BLaER1 (cell line): ENCODE measurements at regions not wholly inside any gene's neighbourhood (a gene's known extent, or its start where the extent isn't known, plus 50 kb on each side); places are given as distances from the start of the nearest gene placed in this dataset.
"Not testable (repeated sequence)": the region's sequence is repeated elsewhere in the genome, so short reads cannot be mapped to it uniquely, and the experiment has no call there.

ENCODE experiments used
- H3K27ac ChIP-seq: shearing (Covaris generic); formaldehyde crosslinking; 2 replicates; pipeline ENCODE4 v1.8.1; 2022
- H3K27me3 ChIP-seq: shearing (Covaris generic); formaldehyde crosslinking; 2 replicates; pipeline ENCODE4 v1.8.1; 2022
- H3K36me3 ChIP-seq: shearing (Covaris generic); formaldehyde crosslinking; 2 replicates; pipeline ENCODE4 v1.8.1; 2022
- H3K4me1 ChIP-seq: shearing (Covaris generic); formaldehyde crosslinking; 2 replicates; pipeline ENCODE4 v1.8.1; 2022
- H3K4me2 ChIP-seq: shearing (Covaris generic); formaldehyde crosslinking; 2 replicates; pipeline ENCODE4 v1.8.1; 2022
- H3K4me3 ChIP-seq: shearing (Covaris generic); formaldehyde crosslinking; 2 replicates; pipeline ENCODE4 v1.8.1; 2022
- H3K9ac ChIP-seq: shearing (Covaris generic); formaldehyde crosslinking; 2 replicates; pipeline ENCODE4 v1.8.1; 2022
- H3K9me3 ChIP-seq: shearing (Covaris generic); formaldehyde crosslinking; 2 replicates; pipeline ENCODE4 v1.8.1; 2022
- H4K20me1 ChIP-seq: shearing (Covaris generic); formaldehyde crosslinking; 2 replicates; pipeline ENCODE4 v1.8.1; 2022
- Cebpa-rat ChIP-seq: shearing (Covaris generic); IDR thresholded peaks from 2 replicates; pipeline ENCODE4 v1.8.1; 2022

DNA sequence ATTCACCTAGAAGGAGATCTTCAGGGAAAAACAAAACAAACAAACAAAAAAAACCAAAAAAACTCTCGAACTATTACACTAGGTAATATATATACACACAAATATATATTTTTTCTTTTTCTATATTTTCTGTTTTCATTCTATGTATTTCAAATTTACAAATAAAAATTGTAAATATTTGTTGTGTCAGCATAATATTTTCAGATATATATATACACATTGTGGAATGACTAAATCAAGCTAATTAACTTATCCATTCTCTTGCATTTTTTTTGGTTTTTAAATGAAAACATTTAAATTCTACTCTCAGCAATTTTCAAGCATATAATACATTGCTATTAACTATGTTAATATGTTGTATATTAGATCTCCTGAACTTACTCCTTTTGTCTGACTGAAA, 762.0 kb upstream of the PCDH10 start:
- TF ChIP-seq Cebpa-rat, result no peak
- no peaks in the 10 kb centered on the region for H3K4me1 ChIP-seq
- H3K9ac ChIP-seq, result no peak overlapping the region

DNA sequence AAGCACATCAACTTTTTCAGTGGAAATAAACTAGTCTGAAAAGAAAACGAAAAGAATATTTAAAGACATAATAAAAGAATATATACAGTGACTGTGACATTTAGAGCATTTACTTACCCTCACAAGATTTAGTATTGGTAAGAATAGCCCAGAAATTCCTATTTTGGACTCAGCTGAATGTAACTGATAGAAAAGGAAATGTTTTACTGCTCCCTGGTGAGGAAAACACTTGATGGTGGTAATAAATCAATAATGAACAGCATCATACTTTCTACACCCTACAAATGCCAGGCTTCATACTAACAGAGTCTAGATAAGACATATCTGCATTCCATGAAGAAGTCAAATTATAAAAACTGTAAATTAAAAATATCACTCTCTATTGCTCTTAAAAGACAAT, 753.5 kb upstream of the PCDH10 start:
- Histone ChIP-seq H3K9me3 (no peaks in the 10 kb centered on the region), H3K27me3 (no peaks in the 10 kb centered on the region), H3K36me3 (no peaks in the 10 kb centered on the region), H3K4me2 (no peak overlapping the region), H3K4me3 (no peak overlapping the region), H3K4me1 (no peaks in the 10 kb centered on the region), H4K20me1 (no peaks in the 10 kb centered on the region), H3K27ac (no peak overlapping the region), H3K9ac (no peak overlapping the region)
- no peak for TF ChIP-seq Cebpa-rat

More for the DNA sequence above, 762.0 kb upstream of the PCDH10 start:
- Histone ChIP-seq H3K4me2 (no peak overlapping the region), H3K27me3 (no peaks in the 10 kb centered on the region), H3K9me3 (no peaks in the 10 kb centered on the region), H3K27ac (no peak overlapping the region), H3K4me3 (no peak overlapping the region), H3K36me3 (no peaks in the 10 kb centered on the region), H4K20me1 (no peaks in the 10 kb centered on the region)

DNA sequence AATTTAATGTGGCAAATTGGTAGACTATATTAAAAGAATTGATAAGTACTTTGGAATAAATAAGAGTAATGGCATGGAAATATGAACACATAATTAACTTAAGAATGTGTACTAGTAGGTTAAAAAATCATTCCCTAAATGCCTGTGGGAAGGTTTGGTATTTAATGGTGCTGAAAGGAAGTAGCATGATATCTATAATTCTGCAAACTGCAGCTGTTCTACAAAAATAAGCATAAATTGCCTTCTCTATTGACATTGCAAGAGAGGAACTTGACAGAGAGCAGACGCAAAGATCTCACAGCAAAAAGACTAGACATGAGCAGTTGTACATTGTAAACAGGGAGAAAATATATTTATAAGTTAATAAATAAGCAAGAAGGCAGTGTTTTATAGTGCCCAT, 752.5 kb upstream of the PCDH10 start:
- H3K9me3 ChIP-seq, result no peaks in the 10 kb centered on the region
- H3K9ac ChIP-seq, result no peak overlapping the region
- no peaks in the 10 kb centered on the region for H3K27me3 ChIP-seq
- H4K20me1 ChIP-seq, result no peaks in the 10 kb centered on the region
- no peak overlapping the region for H3K4me2 ChIP-seq
- no peak overlapping the region for H3K4me3 ChIP-seq
- H3K27ac ChIP-seq, result no peak overlapping the region
- no peaks in the 10 kb centered on the region for H3K4me1 ChIP-seq
- no peak for TF ChIP-seq Cebpa-rat
- H3K36me3 ChIP-seq, result no peaks in the 10 kb centered on the region

DNA sequence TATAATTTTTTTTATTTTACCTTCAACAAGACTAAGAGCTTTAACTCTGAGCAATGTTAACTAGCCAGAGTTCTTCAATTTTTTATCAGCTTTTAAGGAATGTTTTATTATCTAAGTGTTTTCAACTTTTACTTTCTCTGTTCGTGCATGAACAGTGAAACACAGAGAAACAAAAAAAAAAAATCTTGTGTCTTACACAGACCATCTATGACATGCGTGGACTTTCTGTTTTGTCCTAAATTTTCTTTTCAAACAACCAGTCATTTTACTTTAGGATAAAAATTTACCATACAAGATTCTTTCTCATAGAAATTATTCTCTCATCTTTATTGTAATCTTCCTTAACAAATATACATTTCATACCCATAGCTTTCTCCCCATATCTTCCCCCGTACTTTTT, 731.9 kb upstream of the PCDH10 start:
- H4K20me1 ChIP-seq, result no peaks in the 10 kb centered on the region
- no peak for TF ChIP-seq Cebpa-rat

DNA sequence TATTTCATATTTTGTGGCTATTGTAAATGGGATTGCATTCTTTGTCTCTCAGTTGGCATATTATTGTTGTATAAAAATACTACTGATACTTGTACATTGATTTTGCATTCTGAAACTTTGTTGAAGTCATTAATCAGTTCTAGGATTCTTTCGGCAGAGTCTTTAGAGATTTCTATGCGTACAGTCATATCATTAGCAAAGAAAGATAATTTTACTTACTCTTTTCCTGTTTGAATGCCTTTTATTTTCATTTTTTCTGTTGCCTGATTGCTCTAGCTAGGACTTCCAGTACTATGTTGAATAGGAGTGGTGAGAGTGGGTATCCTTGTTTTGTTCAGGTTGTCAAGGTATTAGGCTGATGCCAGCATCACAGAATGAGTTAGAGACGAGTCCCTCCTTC, 722.0 kb upstream of the PCDH10 start:
- no peak overlapping the region for H3K27ac ChIP-seq
- no peaks in the 10 kb centered on the region for H3K36me3 ChIP-seq
- H3K4me1 ChIP-seq, result no peaks in the 10 kb centered on the region
- H3K4me2 ChIP-seq, result no peak overlapping the region
- H3K9me3 ChIP-seq, result no peaks in the 10 kb centered on the region
- H4K20me1 ChIP-seq, result no peaks in the 10 kb centered on the region
- no peaks in the 10 kb centered on the region for H3K27me3 ChIP-seq
- no peak overlapping the region for H3K9ac ChIP-seq
- H3K4me3 ChIP-seq, result no peak overlapping the region
- no peak for TF ChIP-seq Cebpa-rat

More for the DNA sequence above, 731.9 kb upstream of the PCDH10 start:
- no peak overlapping the region for H3K27ac ChIP-seq
- H3K27me3 ChIP-seq, result no peaks in the 10 kb centered on the region
- no peaks in the 10 kb centered on the region for H3K36me3 ChIP-seq
- no peak overlapping the region for H3K9ac ChIP-seq
- no peak overlapping the region for H3K4me3 ChIP-seq
- no peak overlapping the region for H3K4me2 ChIP-seq
- no peaks in the 10 kb centered on the region for H3K4me1 ChIP-seq
- H3K9me3 ChIP-seq, result peaks cover 36% of the 10 kb centered on the region

DNA sequence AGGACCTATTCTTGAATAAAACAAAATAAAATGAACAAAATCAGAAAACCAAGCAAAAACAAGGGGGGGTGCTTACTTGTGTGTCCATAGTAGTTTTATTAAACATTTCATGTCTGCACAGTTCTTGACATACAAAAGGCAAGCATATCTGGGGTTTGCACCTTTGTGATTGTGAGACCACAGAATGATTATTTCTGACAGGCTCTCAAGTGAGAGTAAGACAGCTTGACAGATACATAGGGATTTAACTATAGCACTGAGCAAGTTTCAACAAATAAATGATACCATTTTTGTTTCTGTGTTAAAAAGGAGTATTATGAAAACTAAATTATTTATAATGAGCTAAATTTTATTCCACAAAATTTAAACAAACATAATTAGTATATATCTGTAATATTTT, 712.0 kb upstream of the PCDH10 start:
- H3K4me1 ChIP-seq, result no peaks in the 10 kb centered on the region
- no peak overlapping the region for H3K27ac ChIP-seq
- H3K9ac ChIP-seq, result no peak overlapping the region
- no peak overlapping the region for H3K4me3 ChIP-seq
- no peaks in the 10 kb centered on the region for H3K9me3 ChIP-seq
- no peak overlapping the region for H3K4me2 ChIP-seq
- no peak for TF ChIP-seq Cebpa-rat
- H3K36me3 ChIP-seq, result no peaks in the 10 kb centered on the region
- no peaks in the 10 kb centered on the region for H3K27me3 ChIP-seq
- no peaks in the 10 kb centered on the region for H4K20me1 ChIP-seq

DNA sequence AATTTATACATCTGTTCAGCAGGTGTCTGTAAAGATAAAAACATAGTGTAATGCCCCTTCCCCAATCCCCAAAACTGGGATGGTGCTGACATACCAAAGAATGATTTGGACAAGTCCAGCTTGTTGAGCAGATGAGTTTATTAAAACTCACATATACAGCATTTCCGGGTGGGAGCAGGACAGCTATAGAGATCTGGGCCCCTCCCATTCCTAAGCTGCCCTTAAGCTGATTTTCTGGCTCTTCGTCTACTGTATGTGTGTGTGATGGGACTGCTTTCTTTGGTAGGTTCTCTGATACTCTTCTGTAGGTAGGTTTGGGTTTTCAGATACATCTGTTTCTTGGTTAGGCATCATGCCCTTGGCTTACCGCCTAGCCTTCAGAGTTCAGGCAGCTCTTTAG, 703.7 kb upstream of the PCDH10 start:
- Histone ChIP-seq H3K4me3 (no peak overlapping the region), H3K36me3 (no peaks in the 10 kb centered on the region), H3K4me2 (no peak overlapping the region), H3K27ac (no peak overlapping the region), H3K9me3 (peaks cover 23% of the 10 kb centered on the region), H3K9ac (no peak overlapping the region), H3K4me1 (no peaks in the 10 kb centered on the region), H3K27me3 (no peaks in the 10 kb centered on the region), H4K20me1 (no peaks in the 10 kb centered on the region)
- TF ChIP-seq Cebpa-rat, result no peak

DNA sequence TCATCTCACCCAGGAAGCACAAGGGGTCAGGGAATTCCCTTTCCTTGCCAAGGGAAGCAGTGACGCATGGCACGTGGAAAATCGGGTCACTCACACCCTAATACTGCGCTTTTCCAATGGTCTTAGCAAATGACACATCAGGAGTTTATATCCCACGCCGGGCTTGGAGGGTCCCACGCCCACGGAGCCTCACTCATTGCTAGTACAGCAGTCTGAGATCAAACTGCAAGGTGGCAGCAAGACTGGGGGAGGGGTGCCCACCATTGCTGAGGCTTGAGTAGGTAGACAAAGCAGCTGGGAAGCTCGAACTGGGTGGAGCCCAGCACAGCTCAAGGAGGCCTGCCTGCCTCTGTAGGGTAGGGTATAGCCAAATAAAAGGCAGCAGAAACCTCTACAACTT, 691.1 kb upstream of the PCDH10 start:
- H3K9me3 ChIP-seq, H3K36me3 ChIP-seq, H4K20me1 ChIP-seq, H3K27me3 ChIP-seq, H3K4me3 ChIP-seq, H3K4me1 ChIP-seq, H3K4me2 ChIP-seq, H3K9ac ChIP-seq, H3K27ac ChIP-seq: not testable (repeated sequence)

DNA sequence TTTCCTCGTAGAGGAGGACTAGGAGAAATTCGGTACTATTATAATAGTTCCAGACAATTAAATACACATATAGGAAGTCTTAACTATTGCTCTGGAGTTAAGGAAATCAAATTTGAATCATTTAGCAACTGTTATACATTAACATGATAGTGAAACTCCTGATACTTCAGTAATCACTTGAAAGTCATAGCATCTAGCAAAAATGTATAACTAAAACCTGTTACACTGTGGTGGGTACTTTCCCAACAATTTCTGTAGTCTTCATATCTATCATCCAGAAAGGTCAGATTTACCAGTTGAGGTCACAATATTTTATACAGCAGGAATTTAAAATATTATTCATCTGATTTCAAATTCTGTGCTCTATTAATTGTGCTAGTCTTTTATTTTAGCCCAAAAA, 669.6 kb upstream of the PCDH10 start:
- Histone ChIP-seq H3K4me1 (no peaks in the 10 kb centered on the region), H4K20me1 (no peaks in the 10 kb centered on the region)

DNA sequence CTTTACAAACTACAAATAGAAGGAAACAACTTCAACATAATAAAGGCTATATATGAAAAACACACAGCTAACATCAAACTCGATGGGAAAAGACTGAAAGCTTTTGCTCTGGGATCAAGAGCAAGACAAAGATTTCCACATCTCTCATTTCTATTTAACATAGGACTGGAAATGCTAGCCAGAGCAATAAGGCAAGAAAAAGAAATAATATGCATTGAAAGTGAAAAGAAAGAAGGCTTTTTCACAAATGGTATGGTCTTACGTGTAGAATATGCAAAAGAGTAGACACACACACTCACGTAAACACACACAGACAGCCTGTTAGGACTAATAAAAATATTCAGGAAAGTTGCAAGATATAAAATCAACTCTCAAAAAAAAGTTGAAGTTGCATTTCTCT, 660.5 kb upstream of the PCDH10 start:
- H3K9ac ChIP-seq, result no peak overlapping the region
- H3K27me3 ChIP-seq, result no peaks in the 10 kb centered on the region
- no peaks in the 10 kb centered on the region for H3K36me3 ChIP-seq
- no peak overlapping the region for H3K4me2 ChIP-seq
- H3K4me3 ChIP-seq, result no peak overlapping the region
- no peak for TF ChIP-seq Cebpa-rat
- no peak overlapping the region for H3K27ac ChIP-seq
- H3K9me3 ChIP-seq, result peaks cover 15% of the 10 kb centered on the region
- H4K20me1 ChIP-seq, result no peaks in the 10 kb centered on the region
- H3K4me1 ChIP-seq, result no peaks in the 10 kb centered on the region

More for the DNA sequence above, 669.6 kb upstream of the PCDH10 start:
- Histone ChIP-seq H3K9ac (no peak overlapping the region), H3K27me3 (no peaks in the 10 kb centered on the region), H3K4me2 (no peak overlapping the region), H3K27ac (no peak overlapping the region), H3K36me3 (no peaks in the 10 kb centered on the region), H3K9me3 (no peaks in the 10 kb centered on the region), H3K4me3 (no peak overlapping the region)
- TF ChIP-seq Cebpa-rat, result no peak

DNA sequence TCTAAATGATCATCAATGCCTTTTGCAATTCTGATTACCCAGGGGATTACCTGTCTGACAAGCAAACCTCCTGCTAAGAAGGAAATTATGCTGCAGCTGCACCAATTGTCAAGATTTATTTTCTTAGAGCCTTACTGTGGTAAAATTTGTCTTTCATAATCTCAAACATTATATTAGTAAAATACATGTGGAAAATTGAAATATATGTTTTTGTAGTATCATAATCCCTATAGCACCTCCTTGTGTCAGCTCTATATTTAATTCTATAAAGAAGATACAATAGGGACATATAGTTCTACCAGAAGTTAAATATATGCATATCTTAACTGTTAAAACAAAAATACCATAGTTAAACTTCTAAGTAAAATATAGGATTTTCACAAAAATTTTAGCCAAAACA, 655.6 kb upstream of the PCDH10 start:
- peaks cover 13% of the 10 kb centered on the region for H3K9me3 ChIP-seq
- H3K36me3 ChIP-seq, result no peaks in the 10 kb centered on the region
- no peaks in the 10 kb centered on the region for H3K27me3 ChIP-seq
- H4K20me1 ChIP-seq, result no peaks in the 10 kb centered on the region
- no peak overlapping the region for H3K4me2 ChIP-seq
- no peak for TF ChIP-seq Cebpa-rat
- no peak overlapping the region for H3K9ac ChIP-seq
- H3K4me1 ChIP-seq, result no peaks in the 10 kb centered on the region
- no peak overlapping the region for H3K27ac ChIP-seq
- no peak overlapping the region for H3K4me3 ChIP-seq

DNA sequence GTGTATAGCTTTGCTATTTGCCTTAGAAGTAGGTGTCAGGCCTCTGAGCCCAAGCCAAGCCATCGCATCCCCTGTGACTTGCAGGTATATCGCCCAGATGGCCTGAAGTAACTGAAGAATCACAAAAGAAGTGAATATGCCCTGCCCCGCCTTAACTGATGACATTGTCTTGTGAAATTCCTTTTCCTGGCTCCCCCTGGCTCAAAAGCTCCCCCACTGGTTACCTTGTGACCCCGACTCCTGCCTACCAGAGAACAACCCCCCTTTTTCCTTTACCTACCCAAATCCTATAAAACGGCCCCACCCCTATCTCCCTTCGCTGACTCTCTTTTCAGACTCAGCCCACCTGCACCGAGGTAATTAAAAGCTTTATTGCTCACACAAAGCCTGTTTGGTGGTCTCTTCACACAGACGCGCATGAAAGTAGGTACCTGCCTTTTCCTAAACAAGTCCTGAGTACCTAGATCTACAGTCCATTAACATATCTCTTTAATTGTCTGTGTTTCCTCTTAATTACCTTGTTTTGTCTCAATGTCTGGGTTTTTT, 653.8 kb upstream of the PCDH10 start:
- H3K9me3 ChIP-seq, H3K36me3 ChIP-seq, H3K4me3 ChIP-seq, H3K9ac ChIP-seq, H3K4me2 ChIP-seq, H3K4me1 ChIP-seq, H3K27me3 ChIP-seq, H4K20me1 ChIP-seq, H3K27ac ChIP-seq: not testable (repeated sequence)
